H9 (cell line): ENCODE measurements at regions not wholly inside any gene's neighbourhood (a gene's known extent, or its start where the extent isn't known, plus 50 kb on each side); places are given as distances from the start of the nearest gene placed in this dataset.

Experiments used
- DNase-seq: peaks from one replicate; pipeline ENCODE4 v3.0.0-alpha.2; 2017
- H2AFZ ChIP-seq: one replicate; pipeline ENCODE4 v1.6.1; 2013; ENCODE audit warnings: mild to moderate bottlenecking, low read length, control low read depth, moderate library complexity
- H2AK5ac ChIP-seq: 2 replicates; pipeline ENCODE4 v1.6.1; 2013; ENCODE audit warnings: low read length, control low read depth, mixed read lengths; ENCODE audit not compliant: insufficient read length
- H2BK120ac ChIP-seq: one replicate; pipeline ENCODE4 v1.6.1; 2013; ENCODE audit warnings: low read depth, mild to moderate bottlenecking, low read length, control low read depth, inconsistent platforms; ENCODE audit not compliant: poor library complexity, severe bottlenecking
- H2BK12ac ChIP-seq: 2 replicates; pipeline ENCODE4 v1.6.1; 2013; ENCODE audit warnings: low read length, control low read depth, mixed read lengths, low read depth; ENCODE audit not compliant: insufficient read length
- H2BK15ac ChIP-seq: 2 replicates; pipeline ENCODE4 v1.6.1; 2013; ENCODE audit warnings: low read depth, low read length, control low read depth
- H2BK20ac ChIP-seq: one replicate; pipeline ENCODE4 v1.6.1; 2013; ENCODE audit warnings: low read depth, mild to moderate bottlenecking, low read length, control low read depth, inconsistent platforms; ENCODE audit not compliant: poor library complexity, severe bottlenecking
- H2BK5ac ChIP-seq: 2 replicates; pipeline ENCODE4 v1.6.1; 2013; ENCODE audit warnings: low read length, control low read depth, mixed read lengths; ENCODE audit not compliant: insufficient read length
- H3K14ac ChIP-seq: 2 replicates; pipeline ENCODE4 v1.6.1; 2013; ENCODE audit warnings: low read length, control low read depth; ENCODE audit not compliant: insufficient read depth
- H3K18ac ChIP-seq: 2 replicates; pipeline ENCODE4 v1.6.1; 2013; ENCODE audit warnings: low read depth, mild to moderate bottlenecking, mixed read lengths, low read length, control low read depth; ENCODE audit not compliant: insufficient read length
- H3K23ac ChIP-seq: 2 replicates; pipeline ENCODE4 v1.6.1; 2013; ENCODE audit warnings: low read length, control low read depth, mixed read lengths, low read depth; ENCODE audit not compliant: insufficient read length
- H3K23me2 ChIP-seq: 2 replicates; pipeline ENCODE4 v1.6.1; 2013; ENCODE audit warnings: low read depth, mild to moderate bottlenecking, mixed read lengths, low read length, control low read depth; ENCODE audit not compliant: insufficient read length, poor library complexity, severe bottlenecking
- H3K27ac ChIP-seq: 2 replicates; pipeline ENCODE4 v1.5.1; 2013; ENCODE audit warnings: low read length, control low read depth, mixed read lengths, low read depth; ENCODE audit not compliant: insufficient read length
- H3K27me3 ChIP-seq: 2 replicates; pipeline ENCODE4 v1.6.1; 2013; ENCODE audit warnings: low read length, control low read depth, inconsistent platforms; ENCODE audit not compliant: insufficient read depth
- H3K4ac ChIP-seq: 2 replicates; pipeline ENCODE4 v1.6.1; 2013; ENCODE audit warnings: low read depth, mild to moderate bottlenecking, control low read depth, inconsistent platforms, low read length, moderate library complexity
- H3K4me1 ChIP-seq: 2 replicates; pipeline ENCODE4 v1.6.1; 2013; ENCODE audit warnings: low read length, control low read depth, inconsistent platforms; ENCODE audit not compliant: insufficient read depth
- H3K4me2 ChIP-seq: 2 replicates; pipeline ENCODE4 v1.6.1; 2013; ENCODE audit warnings: low read length, control low read depth, mixed read lengths; ENCODE audit not compliant: insufficient read length, insufficient read depth
- H3K56ac ChIP-seq: 2 replicates; pipeline ENCODE4 v1.6.1; 2013; ENCODE audit warnings: low read depth, mild to moderate bottlenecking, mixed read lengths, low read length, control low read depth; ENCODE audit not compliant: insufficient read length
- H3K79me1 ChIP-seq: 2 replicates; pipeline ENCODE4 v1.6.1; 2013; ENCODE audit warnings: low read depth, mild to moderate bottlenecking, moderate library complexity, low read length, control low read depth, inconsistent platforms; ENCODE audit not compliant: insufficient read depth, poor library complexity, severe bottlenecking
- H3K79me2 ChIP-seq: 2 replicates; pipeline ENCODE4 v1.6.1; 2013; ENCODE audit warnings: low read length, control low read depth, inconsistent platforms; ENCODE audit not compliant: insufficient read depth
- H3K9ac ChIP-seq: 2 replicates; pipeline ENCODE4 v1.6.1; 2013; ENCODE audit warnings: low read length, control low read depth, mixed read lengths; ENCODE audit not compliant: insufficient read length; ENCODE audit errors: extremely low read depth
- H3K9me3 ChIP-seq: one replicate; pipeline ENCODE4 v1.6.1; 2013; ENCODE audit warnings: low read depth, low read length, inconsistent platforms; ENCODE audit not compliant: control insufficient read depth
- H3T11ph ChIP-seq: one replicate; pipeline ENCODE4 v1.6.1; 2013; ENCODE audit warnings: mild to moderate bottlenecking, low read length, control low read depth, inconsistent platforms
- H4K20me1 ChIP-seq: one replicate; pipeline ENCODE4 v1.6.1; 2013; ENCODE audit not compliant: control insufficient read depth, insufficient read length, insufficient read depth
- H4K5ac ChIP-seq: 2 replicates; pipeline ENCODE4 v1.6.1; 2013; ENCODE audit warnings: low read depth, mild to moderate bottlenecking, mixed read lengths, low read length, control low read depth; ENCODE audit not compliant: insufficient read length
- H4K8ac ChIP-seq: replicated peaks from 2 replicates; pipeline ENCODE4 v1.6.1; 2013; ENCODE audit warnings: low read length, control low read depth, mixed read lengths, low read depth; ENCODE audit not compliant: insufficient read length
- H4K91ac ChIP-seq: 2 replicates; pipeline ENCODE4 v1.6.1; 2013; ENCODE audit warnings: low read depth, mild to moderate bottlenecking, moderate library complexity, mixed read lengths, low read length, control low read depth; ENCODE audit not compliant: insufficient read length
- H3K27ac Mint-ChIP-seq, 3 experiments: 2 replicates in 2 of 3; 3 replicates in 1 of 3; pipeline ENCODE4 v1.8.0; 2020 to 2021; ENCODE audit warnings: mixed read lengths in 3 of 3, mild to moderate bottlenecking in 1 of 3, moderate library complexity in 1 of 3
- H3K27me3 Mint-ChIP-seq: 2 replicates; pipeline ENCODE4 v1.8.0; 2021; ENCODE audit warnings: low read depth, mild to moderate bottlenecking, moderate library complexity, mixed read lengths
- H3K36me3 Mint-ChIP-seq, 3 experiments: 2 replicates in 2 of 3; 3 replicates in 1 of 3; pipeline ENCODE4 v1.8.0; 2020 to 2021; ENCODE audit warnings: low read depth in 3 of 3, mixed read lengths in 3 of 3; ENCODE audit not compliant: insufficient read depth in 1 of 3
- H3K4me1 Mint-ChIP-seq, 2 experiments: 2 replicates each; pipeline ENCODE4 v1.8.0; 2020; ENCODE audit warnings: mixed read lengths in 2 of 2
- H3K4me3 Mint-ChIP-seq, 2 experiments: 2 replicates in 1 of 2; 3 replicates in 1 of 2; pipeline ENCODE4 v1.8.0; 2020 to 2021; ENCODE audit warnings: mild to moderate bottlenecking in 2 of 2, mixed read lengths in 2 of 2, moderate library complexity in 1 of 2
- H3K9me3 Mint-ChIP-seq, 2 experiments: 2 replicates in 1 of 2; 3 replicates in 1 of 2; pipeline ENCODE4 v1.8.0; 2020; ENCODE audit warnings: mild to moderate bottlenecking in 2 of 2, mixed read lengths in 2 of 2, moderate library complexity in 1 of 2
- CTCF ChIP-seq: fragments of 200-600 bp; sonication (generic); conservative IDR thresholded peaks from 3 replicates; pipeline ENCODE4 v1.8.0; 2021; ENCODE audit warnings: antibody characterized with exemption, mild to moderate bottlenecking
- WGBS: extraction: QIAGEN DNeasy Blood & Tissue Kit; methylation state at CpG from one replicate; pipeline ENCODE4 v1.1.7; 2013; ENCODE audit warnings: missing lambda C conversion rate, low lambda C conversion rate, mixed read lengths; ENCODE audit not compliant: insufficient read length; ENCODE audit errors: extremely low coverage; 5-methylcytosine and 5-hydroxymethylcytosine counted together

GRCh38 chr10:90130321-90131086, 429.1 kb downstream of the KIF20B start:
- H3K56ac ChIP-seq: no peak overlapping the region
- no peak for DNase-seq
- H3K23ac ChIP-seq: no peak overlapping the region
- no peak overlapping the region for H3K18ac ChIP-seq
- no peak overlapping the region for H4K5ac ChIP-seq
- no peaks in the 10 kb centered on the region for H3K79me2 ChIP-seq
- no CpG with 5 or more reads among the region's 2 CpGs for WGBS
- no peak overlapping the region for H3T11ph ChIP-seq
- no peak overlapping the region for H3K27ac ChIP-seq
- Mint-ChIP-seq H3K4me1 (no peaks in the 10 kb centered on the region), H3K27ac (no peak overlapping the region), H3K36me3 (peaks cover 13 to 17% (median 16%) of the 10 kb centered on the region in 3 experiments), H3K4me3 (no peak overlapping the region), H3K27me3 (no peaks in the 10 kb centered on the region), H3K9me3 (peaks cover 22 to 24% of the 10 kb centered on the region in 2 experiments)
- H2AFZ ChIP-seq: no peak overlapping the region
- no peak overlapping the region for H3K14ac ChIP-seq
- H3K27me3 ChIP-seq: no peaks in the 10 kb centered on the region
- H3K4me1 ChIP-seq: no peaks in the 10 kb centered on the region
- no peaks in the 10 kb centered on the region for H3K79me1 ChIP-seq
- no peak overlapping the region for H2BK5ac ChIP-seq
- H4K91ac ChIP-seq: no peak overlapping the region
- H2BK20ac ChIP-seq: no peak overlapping the region
- H3K4me2 ChIP-seq: no peak overlapping the region
- no peak overlapping the region for H2BK15ac ChIP-seq
- no peak overlapping the region for H3K4ac ChIP-seq
- no peak overlapping the region for H2BK12ac ChIP-seq
- no peak overlapping the region for H2BK120ac ChIP-seq
- H3K9me3 ChIP-seq: peaks cover 6% of the 10 kb centered on the region
- no peak for TF ChIP-seq CTCF
- H2AK5ac ChIP-seq: no peak overlapping the region
- H3K9ac ChIP-seq: no peak overlapping the region
- no peak overlapping the region for H4K8ac ChIP-seq
- no peaks in the 10 kb centered on the region for H4K20me1 ChIP-seq
- H3K23me2 ChIP-seq: no peaks in the 10 kb centered on the region
